Cardiac muscle cell (in vitro differentiated cells and primary cell): ENCODE measurements at regions not wholly inside any gene's neighbourhood (a gene's known extent, or its start where the extent isn't known, plus 50 kb on each side); places are given as distances from the start of the nearest gene placed in this dataset.
A peak's percentile ranks its signal among the peaks of the same experiment; 100 is the strongest.
"Not testable (repeated sequence)": the region's sequence is repeated elsewhere in the genome, so short reads cannot be mapped to it uniquely, and the experiment has no call there.

Source experiments
- DNase-seq, 2 donors: peaks; one replicate each; pipeline versions ENCODE4 v3.0.0 to v3.0.0-alpha.2; 2010 to 2017; ENCODE audit warnings: low read depth in 1 of 2, low spot score in 1 of 2
- H3K27ac ChIP-seq: fragments of 200-600 bp; sonication (generic); 2 replicates; pipeline ENCODE4 v1.5.1; 2016
- H3K27me3 ChIP-seq: fragments of 200-600 bp; sonication (generic); 2 replicates; pipeline ENCODE4 v1.6.0; 2016; ENCODE audit warnings: control low read depth
- H3K36me3 ChIP-seq: fragments of 200-600 bp; sonication (generic); 2 replicates; pipeline ENCODE4 v1.5.1; 2016; ENCODE audit warnings: control low read depth
- H3K4me1 ChIP-seq: fragments of 200-600 bp; sonication (generic); 2 replicates; pipeline ENCODE4 v1.8.1; 2017; ENCODE audit warnings: low read depth, mild to moderate bottlenecking, mixed run types
- H3K4me3 ChIP-seq: fragments of 200-600 bp; sonication (generic); 2 replicates; pipeline ENCODE4 v1.5.1; 2016; ENCODE audit warnings: mild to moderate bottlenecking
- H3K9me3 ChIP-seq: fragments of 200-600 bp; sonication (generic); 2 replicates; pipeline ENCODE4 v1.5.1; 2017; ENCODE audit warnings: low read depth, mild to moderate bottlenecking, control low read depth
- TF ChIP-seq, protein P1 (sequence below): IDR thresholded peaks from 2 replicates; pipeline ENCODE4 v1.5.1; 2012; ENCODE audit warnings: low read depth, mild to moderate bottlenecking, low read length

- peak in 1 of 2 donors; percentile 18 for DNase-seq
- no peak overlapping the region for H3K27ac ChIP-seq
- no peaks in the 10 kb centered on the region for H3K27me3 ChIP-seq
- TF ChIP-seq, protein P1, sequence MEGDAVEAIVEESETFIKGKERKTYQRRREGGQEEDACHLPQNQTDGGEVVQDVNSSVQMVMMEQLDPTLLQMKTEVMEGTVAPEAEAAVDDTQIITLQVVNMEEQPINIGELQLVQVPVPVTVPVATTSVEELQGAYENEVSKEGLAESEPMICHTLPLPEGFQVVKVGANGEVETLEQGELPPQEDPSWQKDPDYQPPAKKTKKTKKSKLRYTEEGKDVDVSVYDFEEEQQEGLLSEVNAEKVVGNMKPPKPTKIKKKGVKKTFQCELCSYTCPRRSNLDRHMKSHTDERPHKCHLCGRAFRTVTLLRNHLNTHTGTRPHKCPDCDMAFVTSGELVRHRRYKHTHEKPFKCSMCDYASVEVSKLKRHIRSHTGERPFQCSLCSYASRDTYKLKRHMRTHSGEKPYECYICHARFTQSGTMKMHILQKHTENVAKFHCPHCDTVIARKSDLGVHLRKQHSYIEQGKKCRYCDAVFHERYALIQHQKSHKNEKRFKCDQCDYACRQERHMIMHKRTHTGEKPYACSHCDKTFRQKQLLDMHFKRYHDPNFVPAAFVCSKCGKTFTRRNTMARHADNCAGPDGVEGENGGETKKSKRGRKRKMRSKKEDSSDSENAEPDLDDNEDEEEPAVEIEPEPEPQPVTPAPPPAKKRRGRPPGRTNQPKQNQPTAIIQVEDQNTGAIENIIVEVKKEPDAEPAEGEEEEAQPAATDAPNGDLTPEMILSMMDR: peak; percentile 32
- H3K4me3 ChIP-seq: no peak overlapping the region
- H3K9me3 ChIP-seq: no peaks in the 10 kb centered on the region
- no peaks in the 10 kb centered on the region for H3K4me1 ChIP-seq
- no peaks in the 10 kb centered on the region for H3K36me3 ChIP-seq
These were observed 133.7 kb downstream of the KIF4B start for GRCh38 chr5:155147222-155147621.

- Histone ChIP-seq H3K4me1 (no peaks in the 10 kb centered on the region), H3K27me3 (no peaks in the 10 kb centered on the region), H3K36me3 (no peaks in the 10 kb centered on the region), H3K4me3 (no peak overlapping the region), H3K27ac (no peak overlapping the region), H3K9me3 (no peaks in the 10 kb centered on the region)
- no peak for DNase-seq
- TF ChIP-seq, protein P1: no peak
These were observed 135.1 kb downstream of the KIF4B start for GRCh38 chr5:155148694-155149093.

- Histone ChIP-seq H3K27ac (no peak overlapping the region), H3K4me3 (no peak overlapping the region), H3K27me3 (no peaks in the 10 kb centered on the region), H3K9me3 (no peaks in the 10 kb centered on the region), H3K36me3 (no peaks in the 10 kb centered on the region), H3K4me1 (no peaks in the 10 kb centered on the region)
- TF ChIP-seq, protein P1: no peak
- no peak for DNase-seq
These were observed 136.5 kb downstream of the KIF4B start for GRCh38 chr5:155150012-155150411.

- TF ChIP-seq, protein P1: no peak
- DNase-seq: no peak
- Histone ChIP-seq H3K9me3 (no peaks in the 10 kb centered on the region), H3K36me3 (no peaks in the 10 kb centered on the region), H3K4me3 (no peak overlapping the region), H3K27me3 (no peaks in the 10 kb centered on the region), H3K27ac (no peak overlapping the region), H3K4me1 (no peaks in the 10 kb centered on the region)
These were observed 141.4 kb downstream of the KIF4B start for GRCh38 chr5:155154973-155155372.

DNA sequence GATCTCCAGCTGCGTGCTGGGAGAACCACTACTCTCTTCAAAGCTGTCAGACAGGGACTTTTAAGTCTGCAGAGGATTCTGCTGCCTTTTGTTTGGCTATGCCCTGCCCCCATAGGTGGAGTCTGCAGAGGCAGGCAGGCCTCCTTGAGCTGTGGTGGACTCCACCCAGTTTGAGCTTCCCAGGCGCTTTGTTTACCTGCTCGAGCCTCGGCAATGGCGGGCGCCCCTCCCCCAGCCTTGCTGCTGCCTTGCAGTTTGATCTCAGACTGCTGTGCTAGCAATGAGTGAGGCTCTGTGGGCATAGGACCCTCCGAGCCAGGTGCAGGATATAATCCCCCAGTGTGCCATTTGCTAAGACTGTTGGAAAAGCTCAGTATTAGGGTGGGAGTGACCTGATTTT, 149.5 kb downstream of the KIF4B start:
- H3K4me1 ChIP-seq, H3K4me3 ChIP-seq, H3K36me3 ChIP-seq, H3K27me3 ChIP-seq, DNase-seq, H3K27ac ChIP-seq, H3K9me3 ChIP-seq: not testable (repeated sequence)

DNA sequence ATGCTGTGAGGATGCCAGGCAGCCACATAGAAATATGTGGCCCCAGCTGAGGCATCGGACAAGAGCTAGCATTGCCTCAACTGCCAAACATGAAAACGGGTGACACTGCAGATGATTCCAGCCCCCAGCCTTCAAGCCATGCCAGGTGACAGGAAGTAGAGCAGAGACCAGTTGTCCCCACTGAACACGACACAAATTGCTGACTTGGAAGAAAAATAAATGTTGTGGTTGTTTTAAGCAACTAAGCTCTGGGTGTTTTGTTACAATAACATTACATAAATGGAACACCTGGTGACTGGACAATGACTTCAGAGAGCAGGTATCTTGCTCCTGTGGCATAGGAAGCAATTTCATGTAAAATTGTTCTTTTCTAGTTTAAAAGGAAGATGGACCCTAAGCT, 154.2 kb downstream of the KIF4B start:
- Histone ChIP-seq H3K4me1 (no peaks in the 10 kb centered on the region), H3K27me3 (no peaks in the 10 kb centered on the region), H3K27ac (no peak overlapping the region), H3K9me3 (no peaks in the 10 kb centered on the region), H3K36me3 (no peaks in the 10 kb centered on the region), H3K4me3 (no peak overlapping the region)
- TF ChIP-seq, protein P1: no peak
- DNase-seq: no peak
